T1000 (cell line): ENCODE measurements at regions not wholly inside any gene's neighbourhood (a gene's known extent, or its start where the extent isn't known, plus 50 kb on each side); places are given as distances from the start of the nearest gene placed in this dataset.

ENCODE experiments used
- DNase-seq: peaks from one replicate; lab custom pipeline; 2025; ENCODE audit warnings: mixed read lengths; lab: John Stamatoyannopoulos, UW

DNA sequence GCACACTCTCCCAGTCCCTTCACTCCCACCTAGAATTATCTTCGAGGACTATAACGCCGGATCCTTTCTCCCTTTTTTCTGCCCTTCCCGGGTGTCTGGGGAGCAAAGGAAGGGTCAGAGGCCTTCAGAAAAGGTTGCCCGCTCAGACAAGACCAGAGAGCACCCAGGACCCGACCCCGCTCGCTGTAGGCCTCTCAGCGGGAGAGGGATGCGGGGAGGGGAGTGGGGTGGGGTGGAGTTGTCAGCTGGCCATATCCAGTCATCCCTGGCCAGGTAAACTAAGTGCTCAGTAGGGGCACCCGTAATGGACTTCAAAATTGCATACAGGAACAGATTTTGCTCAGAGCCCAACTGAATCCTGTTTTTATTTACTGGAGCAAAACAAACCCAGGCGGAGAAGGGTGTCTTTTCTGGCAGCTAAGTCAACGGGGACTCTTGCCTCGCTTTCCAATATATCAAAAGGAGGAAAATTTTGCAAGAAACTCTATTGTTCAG is 65.0 kb downstream of the NOL4 start:
- no peak for DNase-seq

DNA sequence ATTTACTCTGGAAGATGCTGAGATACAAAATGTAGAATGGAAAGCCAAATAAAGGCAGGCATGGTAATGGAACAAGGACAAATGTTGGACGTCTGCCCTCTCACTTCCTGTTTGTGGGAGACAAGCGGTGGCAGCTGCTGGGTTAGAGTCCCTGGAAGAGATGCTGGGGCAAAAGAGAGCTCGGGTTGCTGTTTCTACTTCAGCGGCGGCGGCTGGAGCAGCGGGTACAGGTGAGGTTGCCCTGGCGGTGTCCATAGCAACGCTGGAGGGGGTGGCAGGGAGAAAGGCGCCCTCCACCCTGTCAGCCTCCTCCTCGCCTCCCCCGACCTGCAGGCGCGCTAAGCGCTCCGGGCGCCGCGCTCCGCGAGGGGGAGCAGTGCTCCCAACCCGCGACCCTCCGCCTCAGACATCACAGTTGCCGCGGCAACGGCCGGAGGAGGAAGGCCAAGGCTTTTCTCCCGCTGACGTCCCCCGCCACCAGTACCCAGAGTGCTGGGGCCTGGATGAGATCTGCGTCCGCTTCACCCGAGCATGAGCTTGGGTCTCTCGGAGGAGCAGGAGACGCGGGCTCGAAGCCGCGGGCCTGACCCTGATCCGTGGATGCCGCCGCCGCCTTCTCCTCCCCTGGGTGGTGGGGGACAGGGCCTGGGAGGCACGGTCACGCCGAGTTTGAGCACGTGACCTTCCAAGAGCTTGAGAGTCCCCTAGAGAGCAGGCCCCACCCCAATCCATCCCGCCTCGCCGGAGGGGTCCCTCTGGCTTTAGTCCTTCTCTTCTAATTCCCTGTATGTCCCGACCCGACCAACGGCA is 65.6 kb downstream of the NOL4 start:
- DNase-seq = no peak

DNA sequence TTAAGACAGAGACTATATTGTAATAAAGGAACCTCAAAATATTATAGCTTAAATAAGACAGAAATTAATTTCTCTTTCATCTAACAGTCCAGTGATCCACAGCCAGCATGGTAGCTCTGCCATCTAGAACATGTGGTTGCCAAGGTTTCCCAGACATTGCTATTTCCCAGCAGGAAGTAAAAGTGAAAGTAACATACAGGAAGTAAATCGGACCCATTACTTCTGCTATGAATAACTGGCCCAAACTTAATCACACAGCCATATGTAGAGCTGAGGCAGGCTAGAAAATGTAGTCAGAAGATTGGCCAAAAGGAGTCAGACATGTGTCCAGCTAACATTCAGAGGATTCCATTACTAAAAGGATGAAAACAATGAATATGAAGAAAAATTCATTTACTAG is 71.0 kb downstream of the NOL4 start:
- no peak for DNase-seq

DNA sequence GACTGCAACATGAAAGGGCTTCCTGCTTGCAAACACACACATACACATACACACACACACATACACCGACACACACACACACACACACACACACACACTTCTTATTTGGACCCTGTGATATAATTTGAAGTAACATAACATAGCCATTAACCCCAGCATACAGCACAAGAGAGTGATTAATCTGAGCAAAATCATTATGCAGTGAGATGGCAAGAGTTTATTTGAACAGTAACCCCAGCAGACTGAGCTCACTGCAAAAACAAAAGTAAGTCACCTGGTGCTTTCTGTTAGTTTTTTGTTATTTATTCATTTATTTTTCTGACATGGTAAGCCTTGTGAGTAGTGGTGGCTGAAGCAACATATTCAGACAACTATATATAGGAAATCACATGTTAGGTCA is 93.7 kb downstream of the NOL4 start:
- no peak for DNase-seq

DNA sequence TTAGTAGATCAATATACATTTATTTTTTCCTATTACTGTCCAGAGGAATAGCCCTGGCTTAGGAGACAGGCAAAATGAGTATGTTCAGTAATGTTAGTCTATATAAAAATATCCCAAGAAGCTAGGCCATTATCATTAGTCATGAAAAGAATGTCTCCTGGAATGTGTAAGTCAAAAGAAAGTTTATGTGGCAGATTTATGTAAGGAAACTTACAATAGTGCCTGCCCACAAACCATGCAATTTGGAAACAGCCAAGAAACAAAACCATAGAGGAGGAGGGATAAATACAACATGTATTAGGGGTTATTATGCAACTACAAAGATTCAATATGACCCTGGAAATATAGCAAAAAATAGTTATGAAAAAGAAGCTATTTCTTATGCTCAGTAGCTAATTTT is 96.3 kb downstream of the NOL4 start:
- DNase-seq = no peak

DNA sequence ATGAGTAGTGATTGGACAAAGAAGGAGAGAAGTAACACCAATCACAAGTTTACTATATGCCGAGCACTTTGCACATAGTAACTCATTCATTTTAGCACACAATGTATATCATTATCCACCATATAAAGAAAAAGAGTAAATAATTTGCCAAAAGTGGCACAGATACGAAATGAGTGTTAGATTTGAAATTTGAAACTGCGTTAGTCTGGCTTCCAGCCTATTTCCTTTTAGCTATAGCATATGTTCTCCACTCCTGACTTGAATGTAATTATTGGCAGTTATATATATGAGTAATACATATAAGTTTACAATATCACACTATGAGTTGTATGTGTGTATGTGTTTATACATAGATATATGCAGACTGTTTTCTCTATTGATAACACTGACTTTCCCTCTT is 98.6 kb downstream of the NOL4 start:
- DNase-seq = no peak

DNA sequence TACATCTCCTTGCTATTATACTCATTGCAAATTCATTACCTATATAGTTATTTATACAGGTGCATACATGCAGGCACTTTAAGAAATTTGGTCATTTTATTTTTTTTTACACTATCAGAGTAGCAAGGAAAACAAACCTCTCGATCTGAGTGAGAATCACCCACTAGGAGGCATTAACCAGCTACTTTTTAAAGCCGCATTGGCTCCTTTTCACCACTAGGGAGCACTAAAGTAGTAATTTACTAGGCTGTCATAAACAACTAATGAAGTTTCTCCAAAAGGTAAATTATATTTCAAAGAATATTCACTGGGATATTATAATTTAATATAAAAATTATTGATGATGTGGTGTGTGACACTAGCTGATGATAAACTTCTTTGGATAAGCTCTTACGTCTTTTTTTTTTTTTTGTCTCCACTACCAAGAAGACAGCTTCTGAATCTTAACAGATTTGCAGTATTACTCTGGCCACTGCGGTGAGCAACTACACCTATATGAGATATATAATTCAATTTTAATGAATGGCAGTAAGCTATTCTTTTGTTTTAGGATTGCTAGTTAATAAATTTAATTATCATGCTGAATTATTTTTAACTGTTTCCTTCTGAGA is 101.9 kb downstream of the NOL4 start:
- DNase-seq = no peak

DNA sequence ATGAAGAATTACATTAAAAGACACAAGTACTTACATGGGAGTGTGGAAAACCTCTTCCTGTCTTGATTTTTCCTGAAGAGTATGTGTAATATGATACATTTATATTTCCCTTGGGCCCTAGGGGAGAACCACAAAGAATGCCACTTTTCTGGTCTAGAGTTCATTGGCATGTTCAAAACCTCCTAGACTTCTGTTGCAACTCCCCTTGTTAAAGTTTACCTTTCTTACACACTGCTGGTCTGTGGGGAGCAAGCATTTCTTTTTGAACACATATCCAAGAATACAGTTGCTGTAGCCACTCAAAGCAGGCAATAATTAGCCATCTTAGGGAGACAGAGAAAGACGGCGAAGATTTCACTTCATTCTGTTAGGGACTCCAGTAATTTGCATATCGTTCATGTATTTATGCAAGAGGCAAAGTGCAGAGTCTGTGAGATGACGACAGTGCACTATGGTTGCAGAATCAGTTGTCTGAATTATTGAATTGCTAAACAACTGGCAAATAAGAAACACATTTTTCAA is 103.5 kb downstream of the NOL4 start:
- DNase-seq = no peak

DNA sequence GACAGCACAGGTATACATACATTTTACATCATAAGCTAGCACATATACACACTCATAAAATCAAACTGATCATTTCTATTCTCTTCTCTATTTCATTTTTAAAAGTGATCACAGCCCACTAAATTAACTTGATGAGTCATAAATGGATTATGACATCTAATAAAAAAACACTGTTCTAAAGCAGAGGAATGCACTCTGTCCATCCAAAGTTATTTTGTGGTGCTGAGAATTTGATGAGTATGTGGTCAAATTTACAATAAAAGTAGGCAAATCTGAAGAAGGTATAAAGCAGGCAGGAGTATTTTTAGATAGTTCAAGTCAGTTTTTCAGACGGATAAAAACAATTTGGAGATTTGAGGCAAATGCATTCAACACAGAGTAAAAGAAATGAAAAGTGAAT is 104.4 kb downstream of the NOL4 start:
- no peak for DNase-seq

DNA sequence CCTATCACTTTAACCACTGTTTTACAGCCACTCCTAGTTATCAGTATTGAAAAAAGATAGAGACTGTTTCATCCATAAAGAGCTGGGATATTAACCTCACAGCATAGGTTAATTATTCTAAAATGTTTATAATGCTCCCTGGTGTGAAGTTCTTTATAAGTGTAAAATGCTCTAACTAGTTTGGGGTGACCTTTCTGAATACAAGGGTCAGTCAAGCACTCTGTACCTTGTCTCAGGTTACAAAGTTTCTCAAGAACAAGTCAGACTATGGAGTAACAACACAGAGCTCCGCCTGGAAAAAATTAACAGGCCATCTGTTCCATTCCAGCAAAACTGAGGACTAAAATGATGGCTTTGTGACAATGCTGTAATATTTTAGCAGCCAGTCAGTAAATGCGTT is 107.4 kb downstream of the NOL4 start:
- no peak for DNase-seq

DNA sequence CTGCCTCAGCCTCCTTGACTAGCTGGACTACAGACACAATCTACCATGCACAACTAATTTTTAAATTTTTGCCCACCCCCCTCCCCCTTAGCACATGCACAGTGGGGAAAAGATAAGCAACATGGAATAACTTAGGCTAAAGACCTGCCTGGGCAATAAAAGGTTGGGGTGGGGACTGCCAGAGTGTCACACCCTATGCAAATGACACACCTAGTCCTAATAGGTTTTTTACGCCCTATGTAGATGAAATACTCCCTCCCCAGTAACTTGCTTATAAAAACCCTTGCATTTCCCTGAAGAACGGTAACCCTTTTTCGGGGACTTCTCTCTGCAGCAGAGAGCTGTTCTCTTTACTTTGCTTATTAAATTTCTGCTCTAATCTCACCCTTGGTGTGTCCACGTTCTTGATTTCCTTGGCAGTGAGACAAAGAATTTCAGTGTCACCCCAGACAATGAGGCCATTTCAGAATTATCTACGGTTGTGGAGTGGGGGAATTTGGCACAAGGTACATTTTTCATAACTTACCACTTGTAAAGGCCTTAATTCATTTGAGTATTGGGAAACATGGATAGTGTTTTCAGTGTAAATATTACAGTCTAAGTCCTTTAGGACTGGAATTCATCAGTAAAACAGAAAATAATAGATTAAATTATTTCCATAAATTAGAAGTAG is 109.2 kb downstream of the NOL4 start:
- no peak for DNase-seq

DNA sequence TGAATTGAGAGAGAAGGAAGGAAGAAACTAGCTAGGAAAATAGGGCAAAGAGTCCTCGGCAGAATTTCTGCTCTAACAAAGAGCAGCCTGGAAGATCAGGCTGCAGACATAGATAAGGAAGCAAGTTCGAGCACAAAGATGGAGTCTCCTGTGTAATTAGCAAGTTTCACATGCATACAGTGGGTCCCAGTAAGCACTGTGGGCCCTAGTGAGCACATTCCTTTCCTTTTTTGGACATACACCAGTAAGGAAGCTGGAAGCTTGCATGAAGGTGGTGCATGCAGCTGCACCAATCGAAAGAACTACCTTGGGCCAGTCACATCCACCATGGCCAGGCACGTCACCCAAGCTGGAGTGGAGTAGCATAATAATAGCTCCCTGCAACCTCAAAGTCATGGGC is 109.7 kb downstream of the NOL4 start:
- DNase-seq = no peak

DNA sequence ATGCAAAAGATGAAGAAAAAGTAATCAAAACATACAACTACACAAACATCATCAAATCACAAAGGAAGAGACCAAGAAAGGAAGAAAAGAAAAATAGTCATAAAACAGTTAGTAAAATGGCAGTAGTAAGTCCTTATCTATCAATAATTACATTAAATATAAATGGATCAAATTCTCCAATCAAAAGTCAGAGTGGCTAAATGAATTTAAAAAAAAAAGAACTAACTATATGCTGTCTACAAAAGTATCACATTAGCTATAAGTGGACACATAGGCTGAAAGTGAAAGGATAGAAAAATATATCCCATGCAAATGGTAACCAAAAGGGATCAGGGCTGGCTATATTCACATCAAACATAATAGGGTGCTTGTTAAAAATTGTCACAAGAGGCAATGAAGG is 116.5 kb downstream of the NOL4 start:
- no peak for DNase-seq

DNA sequence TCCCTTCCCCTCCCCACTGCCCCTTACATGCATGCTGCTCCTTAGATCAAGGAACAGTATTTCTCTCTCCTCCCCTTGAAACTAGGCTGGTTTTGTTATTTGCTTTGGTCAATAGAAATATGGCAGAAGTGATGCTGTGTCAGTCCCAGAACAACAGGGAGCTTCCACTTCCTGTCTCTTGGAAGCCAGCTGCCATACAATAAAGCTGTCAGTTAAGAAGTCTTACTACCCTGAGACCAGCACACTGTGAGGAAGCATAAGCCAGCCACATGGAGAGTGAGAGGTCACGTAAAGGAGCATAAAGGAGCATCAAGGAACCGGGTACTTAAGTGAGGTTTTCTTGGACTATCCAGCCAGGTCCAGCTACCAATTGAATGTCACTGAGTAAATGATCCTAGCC is 126.6 kb downstream of the NOL4 start:
- no peak for DNase-seq

DNA sequence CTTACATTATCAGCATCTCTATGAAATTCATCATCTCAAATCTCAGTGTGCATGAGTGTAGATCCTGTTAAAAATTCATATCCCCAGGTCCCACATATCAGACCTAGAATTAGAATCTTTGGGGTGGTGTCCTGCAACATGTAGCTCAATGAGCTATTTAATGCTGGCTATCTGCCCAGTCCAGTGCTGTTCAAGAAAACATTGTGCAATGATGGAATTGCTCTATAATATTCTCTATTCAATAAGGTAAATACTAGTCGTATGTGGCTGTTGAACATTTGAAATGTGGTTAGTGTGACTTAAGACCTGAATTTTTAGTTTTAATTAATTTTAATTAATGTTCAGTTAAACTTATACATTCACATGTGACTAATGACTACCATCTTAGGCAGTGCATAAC is 127.4 kb downstream of the NOL4 start:
- no peak for DNase-seq

DNA sequence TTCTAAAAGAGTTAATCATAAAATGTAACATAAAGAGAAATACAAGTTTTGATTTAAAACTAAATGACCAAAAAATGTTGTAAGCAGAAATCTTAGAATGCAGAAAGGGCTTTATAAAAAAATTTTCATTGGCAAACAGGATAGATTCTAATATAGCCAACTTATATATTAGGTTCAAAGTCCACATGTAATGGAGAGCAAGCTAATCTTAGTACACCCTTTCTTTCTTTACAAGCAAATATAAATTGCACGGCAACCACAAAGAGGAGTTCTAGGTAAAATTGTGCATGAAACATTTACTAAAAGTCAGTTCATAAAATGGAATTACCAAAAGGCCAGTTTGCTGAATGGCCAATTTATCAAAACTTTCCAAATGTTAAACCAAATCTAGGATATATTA is 130.6 kb downstream of the NOL4 start:
- no peak for DNase-seq

DNA sequence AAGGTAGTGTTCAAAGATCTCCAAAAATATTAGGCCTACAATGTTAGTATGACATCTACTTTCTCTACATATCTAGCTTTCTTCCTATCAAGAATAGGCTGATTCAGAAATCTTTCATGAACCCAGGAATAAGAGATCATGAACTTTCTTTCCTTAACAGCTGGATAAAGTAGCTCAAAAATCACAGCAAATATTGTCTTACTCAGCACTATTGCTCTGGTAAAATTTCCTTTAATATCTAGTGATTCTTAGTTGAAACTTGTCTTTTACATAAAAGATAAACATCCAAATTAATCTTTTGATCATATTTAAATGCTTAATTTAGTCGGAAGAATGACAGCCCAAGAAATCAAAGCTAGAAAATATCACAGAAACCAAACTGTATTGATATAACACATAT is 131.9 kb downstream of the NOL4 start:
- DNase-seq = no peak

DNA sequence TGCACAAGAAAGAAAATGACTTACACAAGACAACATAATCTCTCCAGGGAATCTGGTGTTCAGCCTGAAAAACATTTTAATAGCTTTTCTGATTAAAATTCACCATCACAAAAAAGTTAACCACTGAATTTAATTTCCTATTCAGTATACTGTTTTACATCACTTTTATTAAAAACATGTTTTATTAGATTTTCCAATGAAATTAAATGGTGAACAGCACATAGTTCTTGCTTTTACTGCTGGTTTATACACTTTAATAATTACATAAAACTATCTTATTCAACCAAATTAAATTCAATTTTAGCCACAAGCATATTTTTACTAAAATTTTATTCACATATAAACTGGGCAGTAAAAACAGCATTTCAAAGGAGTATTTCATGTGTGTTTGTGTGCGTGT is 138.3 kb downstream of the NOL4 start:
- no peak for DNase-seq

DNA sequence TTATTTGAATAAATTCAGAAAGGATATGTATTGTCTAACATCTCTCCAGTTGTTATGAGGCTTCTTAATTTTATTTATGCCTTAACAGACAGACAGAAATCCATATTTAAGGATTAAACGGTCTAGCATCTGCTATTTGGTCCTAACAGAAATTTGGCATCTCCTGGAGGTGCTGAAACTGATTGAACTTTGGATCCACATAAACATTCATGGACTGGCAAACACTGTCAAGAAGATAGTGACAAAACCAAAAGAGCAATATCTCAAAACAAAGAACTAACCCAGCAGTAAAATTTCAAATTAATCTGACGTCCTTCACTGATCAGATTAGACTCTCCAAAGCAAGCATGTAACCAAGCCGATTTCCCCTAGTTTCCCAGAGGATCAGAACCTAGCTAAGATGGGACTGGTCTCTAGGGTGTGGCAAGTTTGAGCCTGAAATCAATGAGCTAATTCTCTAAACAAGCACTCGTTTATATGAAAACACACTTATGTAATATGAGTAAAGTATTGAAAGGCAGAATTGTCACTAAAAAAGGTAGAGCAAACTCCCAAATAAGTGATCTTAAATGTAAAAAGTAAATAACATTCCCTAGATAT is 139.5 kb downstream of the NOL4 start:
- no peak for DNase-seq

DNA sequence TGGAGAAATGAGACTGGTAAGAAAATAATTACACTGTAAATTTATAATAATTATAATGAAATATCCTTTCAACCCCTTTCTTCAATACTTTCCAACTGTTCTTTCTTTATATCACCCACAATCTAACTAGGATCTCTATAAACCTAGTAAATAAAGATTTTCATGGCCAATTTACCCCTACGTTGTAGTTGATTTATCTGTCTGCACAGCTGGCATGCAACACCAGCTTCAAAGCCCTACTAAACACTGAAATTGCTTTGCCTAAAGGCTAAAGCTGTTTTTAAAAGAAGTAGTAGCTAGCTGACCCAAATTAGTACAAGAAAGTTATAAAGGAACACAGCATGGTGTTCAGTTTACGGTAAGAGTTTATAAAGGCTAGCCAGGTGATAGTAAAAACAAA is 140.1 kb downstream of the NOL4 start:
- DNase-seq = no peak

DNA sequence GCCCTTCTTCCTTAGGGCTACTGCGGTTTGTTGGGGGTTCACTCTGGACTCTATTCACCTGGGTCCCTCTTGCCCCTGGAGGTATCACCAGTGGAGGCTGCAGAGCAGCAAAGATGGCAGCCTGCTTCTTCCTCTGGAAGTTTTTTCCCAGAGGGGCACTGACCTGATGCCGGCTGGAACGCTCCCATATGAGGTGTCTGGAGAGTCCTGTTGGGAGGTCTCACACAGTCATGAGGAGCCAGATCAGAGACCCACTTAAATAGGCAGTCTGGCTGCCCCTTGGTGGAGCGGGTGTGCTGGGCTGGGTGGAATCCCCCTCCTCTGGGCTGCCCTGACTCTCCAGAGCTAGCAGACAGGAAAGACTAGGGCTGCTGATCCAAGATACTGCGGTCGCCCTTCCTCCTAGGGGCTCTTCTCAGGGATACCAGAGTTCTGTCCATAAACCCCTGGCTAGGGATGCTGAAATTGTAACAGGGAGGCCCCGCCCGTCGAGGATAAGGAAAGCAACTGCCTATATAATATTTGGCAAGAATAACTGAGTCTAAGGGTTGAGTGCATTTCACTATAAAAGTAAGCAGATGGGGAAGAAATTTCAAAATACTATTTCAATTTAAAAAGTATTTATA is 140.7 kb downstream of the NOL4 start:
- no peak for DNase-seq

DNA sequence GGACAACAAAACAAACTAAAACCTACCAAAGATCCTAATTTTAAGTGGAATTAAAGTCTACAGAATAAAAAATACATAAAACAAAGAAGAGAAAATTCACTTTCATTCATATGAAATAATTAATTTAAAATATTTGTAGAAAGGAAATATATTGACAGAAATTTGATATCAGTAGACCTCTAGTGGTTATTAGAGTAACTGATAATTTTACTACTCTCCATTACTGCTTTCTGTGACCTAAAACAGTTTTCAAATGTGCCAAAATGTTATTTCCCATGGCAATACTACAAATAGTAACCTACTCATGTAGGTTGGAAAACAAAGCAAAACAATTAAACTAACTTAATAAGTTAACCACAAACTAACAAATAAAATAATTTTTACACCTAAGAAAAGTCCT is 147.1 kb downstream of the NOL4 start:
- no peak for DNase-seq
